Stimulated activated CD8-positive, alpha-beta memory T cell treated with anti-CD3 and anti-CD28 coated beads, Interleukin-4, amount 100 ng/mL, for 24 hours (primary cell): ENCODE measurements at regions not wholly inside any gene's neighbourhood (a gene's known extent, or its start where the extent isn't known, plus 50 kb on each side); places are given as distances from the start of the nearest gene placed in this dataset.

Source experiments
- DNase-seq: peaks from one replicate; pipeline ENCODE4 v3.0.0-alpha.2; 2020; ENCODE audit warnings: low read depth

DNA sequence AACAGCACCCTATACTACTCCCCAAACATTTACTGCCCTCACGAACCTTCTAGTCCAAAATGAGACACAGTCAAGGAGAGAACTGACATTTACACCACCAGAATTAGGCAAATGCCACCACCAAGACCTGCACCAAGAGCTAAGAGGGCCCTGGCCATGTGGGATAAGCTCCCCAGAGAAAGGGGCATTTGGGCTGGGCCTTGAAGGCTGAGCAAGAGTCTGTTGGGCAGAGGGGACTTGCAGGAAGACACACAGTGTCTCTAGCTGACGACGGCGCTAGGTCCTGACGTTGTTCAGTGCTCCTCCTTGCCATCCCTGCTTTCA, 326.4 kb upstream of the ZMIZ1 start:
- DNase-seq: no peak

DNA sequence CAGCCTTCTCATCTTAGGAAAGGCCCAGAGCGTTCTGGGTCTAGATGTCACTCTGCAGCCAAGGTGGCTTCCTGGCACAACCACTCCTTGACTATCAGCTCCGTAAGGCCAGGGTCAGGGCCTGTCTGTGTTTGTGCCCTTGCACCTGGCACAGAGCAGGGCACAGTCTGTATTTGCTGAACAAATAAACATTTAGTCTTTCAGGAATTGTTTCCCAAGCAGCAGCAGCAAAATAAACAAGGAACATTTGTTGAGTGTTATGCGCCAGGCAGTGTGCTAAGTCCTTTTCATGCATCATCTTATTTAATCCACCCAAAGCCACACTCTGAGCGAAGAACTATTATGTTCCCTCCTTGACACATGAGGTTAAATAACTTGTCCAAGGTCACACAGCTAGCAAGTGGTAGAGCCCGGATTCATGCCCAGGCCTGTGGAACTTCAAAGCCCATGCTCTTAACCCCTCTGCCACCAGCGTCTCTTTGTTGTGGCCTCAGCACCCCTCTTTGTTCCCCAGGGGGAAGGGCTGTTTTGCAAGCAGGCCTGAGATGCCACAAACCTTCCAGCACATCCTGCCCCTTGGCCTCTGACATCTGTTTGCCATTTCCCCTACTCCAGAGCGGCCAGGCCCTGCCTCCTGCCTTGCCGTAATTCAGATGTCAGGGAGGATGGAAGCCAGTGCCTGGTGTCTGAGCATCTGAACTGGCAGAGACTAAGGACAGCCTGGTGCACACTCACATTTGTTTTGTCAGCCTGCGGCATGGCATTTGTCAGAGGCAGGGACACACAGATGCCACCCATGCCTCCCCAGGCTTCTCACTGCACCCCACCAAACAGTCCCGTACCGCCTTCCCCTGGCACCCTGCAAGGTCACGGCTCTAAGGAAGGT, 325.8 kb upstream of the ZMIZ1 start:
- no peak for DNase-seq

DNA sequence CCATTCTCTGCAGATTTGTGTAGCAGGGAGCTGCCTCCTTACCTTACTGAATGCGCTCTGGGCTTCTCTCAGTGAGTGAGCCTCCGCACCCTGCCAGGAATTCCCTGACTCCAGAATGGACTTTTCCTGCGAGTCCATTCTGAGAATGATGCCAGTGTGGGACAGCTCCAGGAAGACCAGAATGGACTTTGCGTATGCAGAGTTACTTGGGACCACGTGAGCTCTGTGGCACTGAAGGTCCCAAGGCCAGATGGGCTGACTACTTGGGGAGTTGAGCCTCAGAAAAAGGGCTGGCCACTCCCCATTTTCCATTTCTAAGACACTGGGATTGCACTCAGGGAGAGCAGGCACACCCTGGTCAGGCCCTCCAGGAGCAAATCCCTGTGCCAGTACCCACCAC, 324.7 kb upstream of the ZMIZ1 start:
- DNase-seq: no peak

DNA sequence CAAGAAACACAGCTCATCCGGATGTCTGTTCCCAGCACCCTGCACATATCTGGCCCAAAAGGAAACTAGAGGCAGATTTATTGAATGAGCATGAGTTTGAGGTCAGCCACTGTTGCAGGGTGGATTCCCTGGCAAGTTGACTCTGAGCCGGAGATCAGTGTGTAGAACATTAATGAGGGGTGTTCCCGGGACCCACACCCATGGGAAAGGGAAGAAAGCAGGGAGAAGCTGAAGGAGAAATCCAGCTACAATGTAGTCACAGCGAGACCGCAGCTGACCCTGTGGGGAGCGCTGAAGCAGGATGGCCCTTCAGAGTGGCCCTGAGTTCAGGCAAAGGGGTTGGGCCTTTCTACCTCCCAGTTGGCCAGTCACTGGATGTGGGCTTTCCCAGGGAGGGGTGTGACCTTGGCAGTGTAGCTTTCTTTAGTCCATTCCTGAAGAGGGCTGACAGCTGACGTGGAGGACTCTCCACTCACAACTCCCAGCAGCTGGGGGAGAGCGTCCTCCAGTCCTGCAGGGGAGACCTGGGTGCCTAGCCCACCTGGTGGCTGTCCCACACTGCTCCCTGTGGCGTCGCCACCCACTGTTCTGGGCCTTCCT, 324.2 kb upstream of the ZMIZ1 start:
- no peak for DNase-seq

DNA sequence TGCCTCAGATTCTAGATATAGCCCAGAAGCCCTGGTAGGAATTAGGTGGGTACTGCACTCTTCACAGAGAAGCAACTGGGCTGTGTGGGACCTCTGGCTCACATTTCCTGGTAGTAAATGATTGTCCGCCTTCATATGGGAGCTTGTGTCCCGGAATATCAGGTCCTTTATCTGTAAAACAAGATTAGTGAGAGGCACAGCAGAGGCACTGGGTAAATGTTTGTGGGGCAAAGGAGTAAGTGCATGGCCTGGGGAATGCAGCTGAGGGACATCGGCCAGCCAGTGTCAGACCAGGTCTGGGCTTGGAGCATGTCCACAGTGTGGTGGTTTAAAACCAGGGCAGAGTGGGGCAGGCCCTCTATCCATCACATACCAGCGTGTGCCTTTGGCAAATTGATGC, 323.3 kb upstream of the ZMIZ1 start:
- no peak for DNase-seq

GRCh38 chr10:78746155-78746763, 322.5 kb upstream of the ZMIZ1 start:
- no peak for DNase-seq

DNA sequence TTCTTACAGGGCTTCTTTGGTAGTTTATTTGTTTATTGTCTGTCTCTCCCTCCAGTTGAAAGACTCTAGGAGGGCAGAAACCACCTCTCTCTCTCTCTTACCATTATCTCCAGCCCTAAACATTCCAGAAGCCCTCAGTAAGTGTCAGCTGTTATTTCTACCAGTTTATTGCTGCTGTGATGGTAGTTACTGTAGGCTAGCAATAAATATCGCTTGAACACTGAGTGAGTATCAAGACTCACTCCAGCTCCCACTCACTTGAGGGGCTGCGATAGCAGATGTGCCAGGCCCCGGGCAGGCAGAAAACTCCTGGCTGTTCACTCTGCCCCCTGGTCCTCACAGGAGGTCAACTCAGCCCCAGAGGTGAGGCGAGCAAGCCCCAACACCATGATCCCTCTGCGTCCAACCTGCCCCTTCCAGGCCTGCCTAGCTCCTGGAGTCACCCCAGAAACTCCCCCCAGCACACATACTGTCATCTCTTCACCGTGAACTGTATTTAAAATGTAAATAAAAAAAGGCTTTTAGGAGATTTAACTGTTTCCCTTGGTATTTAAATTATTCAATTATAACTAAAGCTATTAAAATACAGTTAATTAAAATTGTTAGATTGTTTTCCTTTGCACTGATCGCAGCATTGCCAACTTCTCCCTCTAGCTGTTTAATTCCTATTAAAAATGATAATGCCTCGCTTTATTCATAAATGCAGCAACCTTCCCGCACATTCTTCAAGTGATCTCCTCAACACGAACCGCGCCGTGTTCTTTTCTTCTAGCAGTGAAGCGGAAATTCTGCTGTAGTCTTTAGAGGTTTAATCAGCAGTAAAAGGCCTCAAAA, 321.1 kb upstream of the ZMIZ1 start:
- no peak for DNase-seq

GRCh38 chr10:78748235-78748533, 320.6 kb upstream of the ZMIZ1 start:
- DNase-seq: no peak

- DNase-seq: no peak
These were observed 319.6 kb upstream of the ZMIZ1 start for GRCh38 chr10:78749200-78749599.

- DNase-seq: no peak
These were observed 318.9 kb upstream of the ZMIZ1 start for GRCh38 chr10:78749898-78750297.

DNA sequence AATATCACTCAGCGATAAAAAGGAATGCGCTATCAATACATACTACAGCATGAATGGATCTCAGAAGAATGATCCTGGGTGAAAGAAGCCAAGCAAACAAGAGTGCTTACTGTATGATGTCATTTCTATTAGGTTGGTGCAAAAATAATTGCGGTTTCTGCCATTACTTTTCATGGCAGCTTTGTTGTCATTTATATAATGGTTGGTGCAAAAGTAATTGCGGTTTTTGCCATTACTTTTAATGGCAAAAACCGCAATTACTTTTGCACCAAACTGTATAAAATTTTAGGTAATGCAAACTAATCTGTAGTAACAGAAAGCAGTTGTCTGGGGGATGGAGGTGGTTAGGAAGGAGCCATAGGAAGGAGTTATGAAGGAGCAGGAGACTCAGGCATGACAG, 318.3 kb upstream of the ZMIZ1 start:
- DNase-seq: no peak

GRCh38 chr10:78751716-78752115, 317.1 kb upstream of the ZMIZ1 start:
- DNase-seq: no peak

- DNase-seq: no peak
These were observed 316.5 kb upstream of the ZMIZ1 start for GRCh38 chr10:78752221-78752620.

DNA sequence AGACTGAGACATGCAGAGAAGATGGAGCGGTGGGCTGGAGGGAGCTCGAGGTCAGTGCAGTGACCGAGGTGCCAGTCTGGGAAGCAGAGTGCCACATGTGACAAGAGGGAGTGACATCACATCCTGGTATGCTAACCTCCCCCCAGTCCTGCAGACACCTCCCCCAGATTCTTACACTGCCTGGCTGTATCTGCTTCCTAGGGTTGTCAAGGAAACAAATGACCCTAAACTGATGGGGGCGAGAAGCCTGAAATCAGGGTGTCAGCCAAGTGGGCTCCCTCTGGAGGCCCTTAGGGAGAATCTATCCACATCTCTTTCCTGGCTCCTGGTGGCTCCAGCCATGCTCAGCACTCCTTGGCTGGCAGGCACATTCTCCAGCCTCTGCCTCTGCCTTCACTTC, 316.1 kb upstream of the ZMIZ1 start:
- no peak for DNase-seq

DNA sequence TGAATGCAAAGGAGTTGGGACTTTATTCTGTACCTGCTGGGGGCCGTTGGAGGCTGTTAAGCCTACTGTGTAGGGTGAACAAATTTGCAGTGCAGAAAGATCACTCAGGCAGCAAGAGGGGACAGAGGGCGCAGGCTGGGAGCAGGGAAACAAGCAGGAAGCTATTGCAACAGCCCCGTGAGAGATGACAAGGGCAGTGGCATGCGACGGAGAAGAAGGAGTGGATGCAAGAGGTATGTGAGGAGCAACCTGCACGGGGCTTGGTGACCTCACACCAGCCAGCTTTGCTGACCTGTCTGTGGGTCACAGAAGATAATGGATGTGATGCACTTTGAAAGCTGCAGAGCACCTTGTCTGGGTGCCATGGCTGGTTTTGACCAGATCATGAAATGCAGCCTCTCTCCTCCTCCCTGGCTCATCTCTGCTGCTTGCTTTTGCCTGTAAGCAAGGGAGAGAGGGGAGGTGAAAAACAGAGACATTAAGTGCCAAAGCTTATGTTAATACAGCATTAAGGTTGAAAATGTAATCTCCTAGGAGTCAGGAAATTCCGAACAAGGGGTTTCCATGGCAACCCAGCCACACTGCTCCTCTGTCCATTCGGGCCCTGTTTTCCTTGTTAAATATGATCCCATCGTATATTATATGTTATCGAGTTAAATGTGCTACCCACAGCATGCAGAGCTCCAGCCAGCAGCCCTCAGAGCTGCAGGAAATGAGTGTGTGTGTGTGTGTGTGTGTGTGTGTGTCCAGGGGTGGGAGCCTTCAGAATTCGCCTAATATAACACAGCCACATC, 314.3 kb upstream of the ZMIZ1 start:
- DNase-seq: no peak

GRCh38 chr10:78755063-78755701, 313.6 kb upstream of the ZMIZ1 start:
- DNase-seq: no peak

DNA sequence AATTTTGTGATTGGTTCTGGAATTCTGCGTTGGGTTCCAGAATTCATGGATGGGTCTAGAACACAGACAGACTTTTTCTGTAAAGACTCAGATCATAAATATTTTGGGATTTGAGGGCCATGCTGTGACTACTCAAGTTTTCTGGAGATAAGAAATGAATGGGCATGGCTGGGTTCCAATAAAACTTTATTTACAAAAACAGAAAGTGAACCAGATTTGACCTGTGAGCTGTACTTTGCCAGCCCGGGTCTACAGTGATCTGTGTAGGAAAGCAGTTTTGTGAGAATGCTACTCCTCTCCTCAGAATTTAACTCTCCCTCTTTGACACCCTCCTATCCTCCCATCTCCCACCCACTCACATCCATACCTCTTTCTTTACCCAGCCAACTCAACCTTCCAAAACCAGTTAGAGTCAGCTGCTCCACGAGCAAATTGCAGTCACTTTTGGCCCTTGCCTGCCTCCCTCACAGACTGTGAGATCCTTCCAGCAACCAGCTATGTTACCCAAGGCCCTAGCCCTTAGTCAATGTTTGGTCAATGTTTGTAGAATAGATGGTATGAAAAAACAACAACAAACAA, 312.8 kb upstream of the ZMIZ1 start:
- DNase-seq: no peak

DNA sequence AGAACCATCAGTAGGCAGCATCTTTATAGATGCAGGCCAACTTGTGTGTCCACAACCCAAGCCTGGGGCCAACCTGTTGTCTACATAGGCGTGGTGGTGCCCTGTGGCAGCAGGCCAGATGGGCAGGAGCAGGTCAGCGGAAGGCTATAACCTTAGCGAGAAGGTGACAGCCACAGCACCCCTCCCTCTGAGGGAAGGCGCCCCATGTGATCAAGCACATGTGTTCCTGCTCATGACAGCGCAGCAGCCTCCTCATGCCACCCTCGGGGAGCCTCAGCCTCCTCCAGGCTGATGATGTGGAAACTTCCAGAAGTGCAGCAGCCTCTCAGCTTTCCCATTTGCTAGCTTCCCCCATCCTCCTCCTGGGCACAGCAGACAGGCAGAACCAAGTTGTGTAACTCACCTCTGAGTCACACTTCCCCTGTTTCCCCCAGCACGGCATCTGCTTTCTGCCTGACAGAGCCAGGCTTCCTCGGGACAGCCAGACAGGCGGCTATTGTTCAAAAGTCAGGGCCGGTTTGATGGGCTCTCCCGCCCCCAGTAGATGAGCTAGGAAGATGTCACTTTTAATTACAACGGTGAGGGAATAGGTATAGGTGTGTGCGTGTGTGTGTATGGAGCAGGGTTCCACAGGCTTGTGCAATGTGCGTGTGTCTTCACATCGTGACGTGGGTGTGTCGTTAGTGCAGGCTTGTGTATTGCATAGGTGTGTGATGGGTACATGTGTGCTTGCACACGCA, 312.0 kb upstream of the ZMIZ1 start:
- DNase-seq: peak; percentile 7

DNA sequence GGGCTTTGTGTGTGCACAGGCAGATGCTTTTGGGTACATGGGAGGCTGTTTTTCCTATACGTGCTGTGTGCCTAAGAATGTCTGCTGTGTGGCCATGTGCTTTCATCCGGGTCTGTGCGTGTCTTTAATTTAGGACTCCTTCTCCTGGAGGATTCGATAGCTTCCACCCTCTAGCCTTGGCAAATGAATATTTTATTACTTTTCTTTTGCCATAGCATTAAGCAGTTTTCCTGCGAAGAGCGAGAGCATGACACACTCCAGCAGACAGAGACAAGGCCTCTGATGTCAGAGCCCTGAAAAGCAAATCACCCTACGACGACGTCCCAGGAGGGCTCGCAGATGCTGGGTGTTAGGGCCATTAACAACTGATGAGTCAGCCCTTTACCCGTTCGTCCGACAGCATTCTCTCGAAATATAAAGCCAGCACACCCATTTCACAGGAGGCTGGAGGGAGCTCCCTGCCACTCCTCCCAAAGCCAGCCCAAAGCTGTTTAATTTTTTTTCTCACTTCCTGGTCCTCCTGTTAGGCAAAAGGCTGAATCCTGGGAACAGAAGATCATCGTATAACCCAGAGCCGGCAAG, 311.3 kb upstream of the ZMIZ1 start:
- no peak for DNase-seq

GRCh38 chr10:78758176-78758575, 310.6 kb upstream of the ZMIZ1 start:
- no peak for DNase-seq
